IMR-90 (cell line): ENCODE measurements at regions not wholly inside any gene's neighbourhood (a gene's known extent, or its start where the extent isn't known, plus 50 kb on each side); places are given as distances from the start of the nearest gene placed in this dataset.

Experiments
- ATAC-seq: fragments of 200-7000 bp; cut with Tn5 transposase; 2 replicates; pipeline ENCODE4 v1.9.1; 2020; ENCODE audit warnings: low read depth, mild to moderate bottlenecking, moderate library complexity
- BruUV-seq: library from RNA; stranded (reverse); fragments of 400-500 nt; replicated peaks from 2 replicates; lab custom pipeline; 2021; lab: Mats Ljungman, UMichigan
- CTCF ChIA-PET: fragments of 300-600 bp; formaldehyde crosslinking; extraction: SDS; loops from one replicate; lab custom pipeline; 2021; ENCODE audit warnings: antibody characterized with exemption; lab: Yijun Ruan, JAX
- POLR2A ChIA-PET: fragments of 300-600 bp; sonication (Branson Sonifier 250); formaldehyde crosslinking; loops from one replicate; lab custom pipeline; 2022; ENCODE audit warnings: antibody characterized with exemption; ENCODE audit not compliant: unreplicated experiment; lab: Charles Lee
- DNase-seq: peaks from one replicate; pipeline ENCODE4 v3.0.0; 2013
- H2AFZ ChIP-seq: replicated peaks from 2 replicates; pipeline ENCODE3; 2013; ENCODE audit warnings: low read length, mild to moderate bottlenecking; ENCODE audit not compliant: poor library complexity
- H2AK5ac ChIP-seq: 2 replicates; pipeline ENCODE4 v1.6.1; 2013; ENCODE audit warnings: low read depth, low read length, inconsistent platforms
- H2AK9ac ChIP-seq: replicated peaks from 2 replicates; pipeline ENCODE3; 2013; ENCODE audit warnings: mild to moderate bottlenecking, low read depth, low read length, moderate library complexity; ENCODE audit not compliant: poor library complexity
- H2BK120ac ChIP-seq: 2 replicates; pipeline ENCODE4 v1.6.1; 2013; ENCODE audit warnings: low read depth, low read length, inconsistent platforms
- H2BK15ac ChIP-seq: 3 replicates; pipeline ENCODE4 v1.6.1; 2013; ENCODE audit warnings: low read depth, low read length, inconsistent platforms
- H2BK20ac ChIP-seq: 2 replicates; pipeline ENCODE4 v1.6.1; 2013; ENCODE audit warnings: low read depth, mild to moderate bottlenecking, inconsistent platforms, low read length, moderate library complexity
- H2BK5ac ChIP-seq: 2 replicates; pipeline ENCODE4 v1.6.1; 2013; ENCODE audit warnings: mild to moderate bottlenecking, low read depth, low read length, inconsistent platforms; ENCODE audit not compliant: poor library complexity, severe bottlenecking
- H3K14ac ChIP-seq: replicated peaks from 2 replicates; pipeline ENCODE4 v1.6.1; 2013; ENCODE audit warnings: low read depth, low read length, inconsistent platforms
- H3K18ac ChIP-seq: 2 replicates; pipeline ENCODE4 v1.6.1; 2013; ENCODE audit warnings: low read depth, low read length, control low read depth
- H3K23ac ChIP-seq: 2 replicates; pipeline ENCODE4 v1.6.1; 2013; ENCODE audit warnings: low read depth, low read length, inconsistent platforms
- H3K27ac ChIP-seq: 2 replicates; pipeline ENCODE4 v1.5.1; 2013; ENCODE audit warnings: mild to moderate bottlenecking, control low read depth, low read length; ENCODE audit not compliant: insufficient read depth
- H3K27me3 ChIP-seq: 2 replicates; pipeline ENCODE4 v1.6.1; 2013; ENCODE audit warnings: low read length; ENCODE audit not compliant: control insufficient read depth, insufficient read depth
- H3K36me3 ChIP-seq: 2 replicates; pipeline ENCODE4 v1.6.1; 2013; ENCODE audit warnings: low read length, mixed read lengths; ENCODE audit not compliant: control insufficient read depth, insufficient read depth
- H3K4ac ChIP-seq: 2 replicates; pipeline ENCODE4 v1.6.1; 2013; ENCODE audit warnings: low read depth, low read length, inconsistent platforms
- H3K4me1 ChIP-seq: 2 replicates; pipeline ENCODE4 v1.6.1; 2013; ENCODE audit warnings: low read length, mixed read lengths; ENCODE audit not compliant: control insufficient read depth, insufficient read depth
- H3K4me2 ChIP-seq: 2 replicates; pipeline ENCODE4 v1.6.1; 2013; ENCODE audit warnings: low read depth, mild to moderate bottlenecking, control low read depth, low read length, moderate library complexity
- H3K4me3 ChIP-seq: 2 replicates; pipeline ENCODE4 v1.5.1; 2013; ENCODE audit warnings: low read depth, mild to moderate bottlenecking, control low read depth, low read length, moderate library complexity; ENCODE audit not compliant: insufficient read depth
- H3K56ac ChIP-seq: 2 replicates; pipeline ENCODE4 v1.6.1; 2013; ENCODE audit warnings: low read length, inconsistent platforms; ENCODE audit not compliant: insufficient read depth; ENCODE audit errors: extremely low read depth
- H3K79me1 ChIP-seq, 2 experiments: 2 replicates each; pipeline ENCODE4 v1.6.1; 2013; ENCODE audit warnings: low read length in 2 of 2, inconsistent platforms in 1 of 2, low read depth in 1 of 2
- H3K9ac ChIP-seq: 2 replicates; pipeline ENCODE4 v1.6.1; 2013; ENCODE audit warnings: low read depth, low read length, control low read depth
- H3K9me1 ChIP-seq: 2 replicates; pipeline ENCODE4 v1.6.1; 2013; ENCODE audit warnings: low read length, inconsistent platforms; ENCODE audit not compliant: insufficient read depth
- H3K9me3 ChIP-seq: 2 replicates; pipeline ENCODE4 v1.6.1; 2013; ENCODE audit warnings: low read length; ENCODE audit not compliant: control insufficient read depth, insufficient read depth
- H4K20me1 ChIP-seq: 2 replicates; pipeline ENCODE4 v1.6.1; 2013; ENCODE audit warnings: low read length, inconsistent platforms; ENCODE audit not compliant: insufficient read depth
- H4K5ac ChIP-seq: 2 replicates; pipeline ENCODE4 v1.6.1; 2013; ENCODE audit warnings: mild to moderate bottlenecking, low read depth, low read length, control low read depth
- H4K8ac ChIP-seq, 2 experiments: 2 replicates each; pipeline ENCODE4 v1.6.1; 2013; ENCODE audit warnings: low read depth in 2 of 2, low read length in 2 of 2, control low read depth in 1 of 2, inconsistent platforms in 1 of 2
- H4K91ac ChIP-seq: 2 replicates; pipeline ENCODE4 v1.6.1; 2013; ENCODE audit warnings: low read depth, low read length, inconsistent platforms; ENCODE audit not compliant: insufficient read depth
- BHLHE40 ChIP-seq: fragments of 150-350 bp; IDR thresholded peaks from 2 replicates; pipeline ENCODE4 v1.6.1; 2016; ENCODE audit warnings: mild to moderate bottlenecking, low read depth, low read length
- CEBPB ChIP-seq: IDR thresholded peaks from 2 replicates; pipeline ENCODE4 v1.6.1; 2012; ENCODE audit warnings: low read depth, low read length, improper control_type of control experiment
- CHD1 ChIP-seq: IDR thresholded peaks from 2 replicates; pipeline ENCODE4 v1.6.1; 2012; ENCODE audit warnings: low read depth, low read length, improper control_type of control experiment
- FOS ChIP-seq: fragments of 150-350 bp; IDR thresholded peaks from 2 replicates; pipeline ENCODE4 v1.6.1; 2016; ENCODE audit warnings: low read depth, low read length
- MAFK ChIP-seq: IDR thresholded peaks from 2 replicates; pipeline ENCODE4 v1.6.1; 2012; ENCODE audit warnings: low read depth, low read length, improper control_type of control experiment
- MAZ ChIP-seq: IDR thresholded peaks from 2 replicates; pipeline ENCODE4 v1.6.1; 2012; ENCODE audit warnings: low read depth, mild to moderate bottlenecking, low read length, improper control_type of control experiment, moderate library complexity, borderline replicate concordance
- MXI1 ChIP-seq: IDR thresholded peaks from 2 replicates; pipeline ENCODE4 v1.6.1; 2012; ENCODE audit warnings: low read depth, mild to moderate bottlenecking, low read length, moderate library complexity, borderline replicate concordance
- NFE2L2 ChIP-seq: fragments of 150-350 bp; IDR thresholded peaks from 2 replicates; pipeline ENCODE4 v1.6.1; 2016; ENCODE audit warnings: low read depth, mild to moderate bottlenecking, low read length
- POLR2A ChIP-seq: IDR thresholded peaks from 2 replicates; pipeline ENCODE4 v1.6.1; 2012; ENCODE audit warnings: mild to moderate bottlenecking, low read depth, low read length
- RAD21 ChIP-seq: IDR thresholded peaks from 2 replicates; pipeline ENCODE4 v1.6.1; 2012; ENCODE audit warnings: low read length, improper control_type of control experiment
- RCOR1 ChIP-seq: IDR thresholded peaks from 2 replicates; pipeline ENCODE4 v1.6.1; 2012; ENCODE audit warnings: mild to moderate bottlenecking, low read length, improper control_type of control experiment; ENCODE audit not compliant: insufficient replicate concordance
- RFX5 ChIP-seq: IDR thresholded peaks from 2 replicates; pipeline ENCODE4 v1.8.0; 2012; ENCODE audit warnings: low read depth, mild to moderate bottlenecking, low read length, moderate library complexity
- SMC3 ChIP-seq: fragments of 150-350 bp; IDR thresholded peaks from 2 replicates; pipeline ENCODE4 v1.6.1; 2016; ENCODE audit warnings: low read depth, mild to moderate bottlenecking, antibody characterized with exemption, low read length, moderate library complexity
- WGBS, 2 experiments: methylation state at CpG; one replicate each; pipeline versions ENCODE4 v1.1.5 to v1.1.7; 2013; ENCODE audit warnings: missing lambda C conversion rate in 2 of 2; ENCODE audit not compliant: insufficient read length in 1 of 2; ENCODE audit errors: extremely low coverage in 2 of 2; 5-methylcytosine and 5-hydroxymethylcytosine counted together
- dilution Hi-C: fragments of 300-500 bp; cut with HindIII; formaldehyde crosslinking; loops from one replicate; pipeline ENCODE4 v1.14.3; 2018; ENCODE audit warnings: low sequenced_read_pairs; ENCODE audit not compliant: unreplicated experiment
- in situ Hi-C: fragments of 300-500 bp; cut with MboI; formaldehyde crosslinking; loops from 3 replicates; pipeline ENCODE4 v1.14.3; 2019; ENCODE audit warnings: low sequenced_read_pairs, inconsistent platforms, mixed read lengths
- intact Hi-C: fragments of 100-400 bp; cut with micrococcal nuclease; formaldehyde crosslinking; loops from 2 replicates; pipeline ENCODE4 v1.10.0; 2022
- TF ChIP-seq, protein P1 (sequence below): conservative IDR thresholded peaks from 2 replicates; pipeline ENCODE4 v1.5.1; 2012; ENCODE audit warnings: mild to moderate bottlenecking, low read depth, low read length, improper control_type of control experiment
- TF ChIP-seq, protein P2 (sequence below): fragments of 150-350 bp; IDR thresholded peaks from 2 replicates; pipeline ENCODE4 v1.6.1; 2016; ENCODE audit warnings: low read depth, mild to moderate bottlenecking, low read length, moderate library complexity, borderline replicate concordance
- TF ChIP-seq, protein P3 (sequence below): fragments of 150-350 bp; IDR thresholded peaks from 2 replicates; pipeline ENCODE4 v1.6.1; 2017; ENCODE audit warnings: mild to moderate bottlenecking, antibody characterized with exemption, low read length, low read depth

DNA sequence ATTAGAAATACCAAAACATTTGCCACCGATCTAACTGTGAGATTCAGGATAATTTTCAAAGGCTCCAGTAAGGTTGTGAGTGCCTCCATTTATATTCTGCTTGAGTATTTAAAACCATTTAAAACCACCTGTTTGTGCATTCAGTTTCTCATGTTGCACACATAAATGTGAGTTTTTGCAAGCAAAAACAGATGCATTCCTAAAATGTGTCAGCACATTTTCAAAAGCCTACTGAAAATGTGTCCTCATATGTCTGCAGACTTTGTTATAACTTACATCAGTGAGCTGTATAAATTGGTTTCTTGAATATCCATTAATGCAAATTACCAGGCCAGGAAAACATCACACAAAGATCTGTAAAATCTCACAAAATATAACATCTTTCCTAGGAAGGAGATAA is 676.6 kb upstream of the EPHA7 start:
- H2BK120ac ChIP-seq: no peak overlapping the region
- CTCF ChIA-PET: no interaction called here
- no peak overlapping the region for H3K4me3 ChIP-seq
- H2AK9ac ChIP-seq: no peak overlapping the region
- H2AK5ac ChIP-seq: no peak overlapping the region
- no peak overlapping the region for H2AFZ ChIP-seq
- WGBS, 2 experiments: no CpG with 5 or more reads among the region's 1 CpG
- no peak overlapping the region for H3K14ac ChIP-seq
- no peak overlapping the region for H3K9ac ChIP-seq
- no peak overlapping the region for H3K4ac ChIP-seq
- H4K8ac ChIP-seq: no peak overlapping the region
- no peak overlapping the region for H3K27ac ChIP-seq
- no peaks in the 10 kb centered on the region for H3K27me3 ChIP-seq
- POLR2A ChIA-PET: no interaction called here
- intact Hi-C loops: no loop called here
- no peaks in the 10 kb centered on the region for H3K9me3 ChIP-seq
- H3K56ac ChIP-seq: no peak overlapping the region
- H2BK20ac ChIP-seq: no peak overlapping the region
- DNase-seq (no peak), ATAC-seq (no peak)
- H4K91ac ChIP-seq: no peak overlapping the region
- in situ Hi-C loops: no loop called here
- no peaks in the 10 kb centered on the region for H4K20me1 ChIP-seq
- no peak overlapping the region for H2BK5ac ChIP-seq
- no TSS peak for BruUV-seq
- no peak for TF ChIP-seq RCOR1
- no peak for TF ChIP-seq BHLHE40
- no peak for TF ChIP-seq SMC3
- TF ChIP-seq FOS: no peak
- TF ChIP-seq, protein P1, sequence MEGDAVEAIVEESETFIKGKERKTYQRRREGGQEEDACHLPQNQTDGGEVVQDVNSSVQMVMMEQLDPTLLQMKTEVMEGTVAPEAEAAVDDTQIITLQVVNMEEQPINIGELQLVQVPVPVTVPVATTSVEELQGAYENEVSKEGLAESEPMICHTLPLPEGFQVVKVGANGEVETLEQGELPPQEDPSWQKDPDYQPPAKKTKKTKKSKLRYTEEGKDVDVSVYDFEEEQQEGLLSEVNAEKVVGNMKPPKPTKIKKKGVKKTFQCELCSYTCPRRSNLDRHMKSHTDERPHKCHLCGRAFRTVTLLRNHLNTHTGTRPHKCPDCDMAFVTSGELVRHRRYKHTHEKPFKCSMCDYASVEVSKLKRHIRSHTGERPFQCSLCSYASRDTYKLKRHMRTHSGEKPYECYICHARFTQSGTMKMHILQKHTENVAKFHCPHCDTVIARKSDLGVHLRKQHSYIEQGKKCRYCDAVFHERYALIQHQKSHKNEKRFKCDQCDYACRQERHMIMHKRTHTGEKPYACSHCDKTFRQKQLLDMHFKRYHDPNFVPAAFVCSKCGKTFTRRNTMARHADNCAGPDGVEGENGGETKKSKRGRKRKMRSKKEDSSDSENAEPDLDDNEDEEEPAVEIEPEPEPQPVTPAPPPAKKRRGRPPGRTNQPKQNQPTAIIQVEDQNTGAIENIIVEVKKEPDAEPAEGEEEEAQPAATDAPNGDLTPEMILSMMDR: no peak
- TF ChIP-seq RAD21: no peak
- TF ChIP-seq CHD1: no peak
- TF ChIP-seq POLR2A: no peak
- TF ChIP-seq, protein P2, sequence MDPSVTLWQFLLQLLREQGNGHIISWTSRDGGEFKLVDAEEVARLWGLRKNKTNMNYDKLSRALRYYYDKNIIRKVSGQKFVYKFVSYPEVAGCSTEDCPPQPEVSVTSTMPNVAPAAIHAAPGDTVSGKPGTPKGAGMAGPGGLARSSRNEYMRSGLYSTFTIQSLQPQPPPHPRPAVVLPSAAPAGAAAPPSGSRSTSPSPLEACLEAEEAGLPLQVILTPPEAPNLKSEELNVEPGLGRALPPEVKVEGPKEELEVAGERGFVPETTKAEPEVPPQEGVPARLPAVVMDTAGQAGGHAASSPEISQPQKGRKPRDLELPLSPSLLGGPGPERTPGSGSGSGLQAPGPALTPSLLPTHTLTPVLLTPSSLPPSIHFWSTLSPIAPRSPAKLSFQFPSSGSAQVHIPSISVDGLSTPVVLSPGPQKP: no peak
- no peak for TF ChIP-seq MAFK
- TF ChIP-seq, protein P3, sequence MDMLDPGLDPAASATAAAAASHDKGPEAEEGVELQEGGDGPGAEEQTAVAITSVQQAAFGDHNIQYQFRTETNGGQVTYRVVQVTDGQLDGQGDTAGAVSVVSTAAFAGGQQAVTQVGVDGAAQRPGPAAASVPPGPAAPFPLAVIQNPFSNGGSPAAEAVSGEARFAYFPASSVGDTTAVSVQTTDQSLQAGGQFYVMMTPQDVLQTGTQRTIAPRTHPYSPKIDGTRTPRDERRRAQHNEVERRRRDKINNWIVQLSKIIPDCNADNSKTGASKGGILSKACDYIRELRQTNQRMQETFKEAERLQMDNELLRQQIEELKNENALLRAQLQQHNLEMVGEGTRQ: no peak
- TF ChIP-seq RFX5: no peak
- TF ChIP-seq NFE2L2: no peak
- TF ChIP-seq MAZ: no peak
- TF ChIP-seq CEBPB: no peak
- TF ChIP-seq MXI1: no peak
- H3K18ac ChIP-seq: no peak overlapping the region
- no peak overlapping the region for H3K23ac ChIP-seq
- no peaks in the 10 kb centered on the region for H3K9me1 ChIP-seq
- no peak overlapping the region for H2BK15ac ChIP-seq
- H3K4me2 ChIP-seq: no peak overlapping the region
- H3K36me3 ChIP-seq: no peaks in the 10 kb centered on the region
- no peaks in the 10 kb centered on the region for H3K79me1 ChIP-seq
- H3K4me1 ChIP-seq: no peaks in the 10 kb centered on the region
- no peak overlapping the region for H4K5ac ChIP-seq
- dilution Hi-C loops: no loop called here
